A673 (cell line): ENCODE measurements at regions not wholly inside any gene's neighbourhood (a gene's known extent, or its start where the extent isn't known, plus 50 kb on each side); places are given as distances from the start of the nearest gene placed in this dataset.

Experiments used
- BruUV-seq: library from RNA; stranded (reverse); fragments of 400-500 nt; replicated peaks from 2 replicates; lab custom pipeline; 2021; lab: Mats Ljungman, UMichigan
- CTCF ChIA-PET: fragments of 300-600 bp; sonication (Branson Sonifier 250); formaldehyde crosslinking; loops from one replicate; lab custom pipeline; 2022; ENCODE audit warnings: antibody characterized with exemption; lab: Charles Lee
- POLR2A ChIA-PET: fragments of 300-600 bp; sonication (Branson Sonifier 250); formaldehyde crosslinking; loops from one replicate; lab custom pipeline; 2022; ENCODE audit warnings: antibody characterized with exemption; ENCODE audit not compliant: low non-redundant PET; lab: Charles Lee
- DNase-seq: peaks from one replicate; pipeline ENCODE4 v3.0.0-alpha.2; 2015; ENCODE audit warnings: low spot score
- H3K27ac ChIP-seq: fragments of 200-600 bp; sonication (generic); 2 replicates; pipeline ENCODE4 v1.5.1; 2016; ENCODE audit warnings: mixed run types, low read depth, mild to moderate bottlenecking, mixed read lengths, antibody characterized with exemption, low read length; ENCODE audit not compliant: poor library complexity, severe bottlenecking
- H3K27me3 ChIP-seq: fragments of 200-600 bp; sonication (generic); replicated peaks from 2 replicates; pipeline ENCODE4 v1.6.1; 2017; ENCODE audit warnings: mixed run types, low read depth, mild to moderate bottlenecking, mixed read lengths, antibody characterized with exemption, low read length; ENCODE audit not compliant: insufficient read depth, poor library complexity
- H3K36me3 ChIP-seq: fragments of 200-600 bp; sonication (generic); 2 replicates; pipeline ENCODE4 v1.6.1; 2016; ENCODE audit warnings: mixed run types, mild to moderate bottlenecking, mixed read lengths, antibody characterized with exemption, low read length; ENCODE audit not compliant: insufficient read depth, poor library complexity, severe bottlenecking
- H3K4me1 ChIP-seq: fragments of 200-600 bp; sonication (generic); 2 replicates; pipeline ENCODE4 v1.6.1; 2017; ENCODE audit warnings: mixed run types, mild to moderate bottlenecking, mixed read lengths, antibody characterized with exemption, low read length; ENCODE audit not compliant: insufficient read depth, poor library complexity, severe bottlenecking
- H3K4me3 ChIP-seq: fragments of 200-600 bp; sonication (generic); 2 replicates; pipeline ENCODE4 v1.5.1; 2016; ENCODE audit warnings: low read depth, mixed run types, mild to moderate bottlenecking, mixed read lengths, low read length; ENCODE audit not compliant: poor library complexity, severe bottlenecking
- H3K9me3 ChIP-seq: fragments of 200-600 bp; sonication (generic); 2 replicates; pipeline ENCODE4 v1.6.1; 2016; ENCODE audit warnings: mixed run types, low read depth, mild to moderate bottlenecking, mixed read lengths, antibody characterized with exemption, low read length; ENCODE audit not compliant: poor library complexity, severe bottlenecking
- CTCF ChIP-seq: fragments of 300-800, 200-600 bp; sonication (generic); conservative IDR thresholded peaks from 2 replicates; pipeline ENCODE4 v1.5.1; 2017; ENCODE audit warnings: low read depth, mild to moderate bottlenecking, antibody characterized with exemption, low read length, moderate library complexity, mixed read lengths
- EZH2 ChIP-seq: fragments of 200-600 bp; sonication (generic); IDR thresholded peaks from 2 replicates; pipeline ENCODE4 v1.6.1; 2017; ENCODE audit warnings: borderline replicate concordance, low read depth, mild to moderate bottlenecking, mixed read lengths, antibody characterized with exemption, low read length; ENCODE audit not compliant: poor library complexity, severe bottlenecking
- intact Hi-C: fragments of 100-400 bp; cut with micrococcal nuclease; formaldehyde crosslinking; loops from one replicate; pipeline ENCODE4 v1.10.0; 2022; ENCODE audit not compliant: unreplicated experiment

DNA sequence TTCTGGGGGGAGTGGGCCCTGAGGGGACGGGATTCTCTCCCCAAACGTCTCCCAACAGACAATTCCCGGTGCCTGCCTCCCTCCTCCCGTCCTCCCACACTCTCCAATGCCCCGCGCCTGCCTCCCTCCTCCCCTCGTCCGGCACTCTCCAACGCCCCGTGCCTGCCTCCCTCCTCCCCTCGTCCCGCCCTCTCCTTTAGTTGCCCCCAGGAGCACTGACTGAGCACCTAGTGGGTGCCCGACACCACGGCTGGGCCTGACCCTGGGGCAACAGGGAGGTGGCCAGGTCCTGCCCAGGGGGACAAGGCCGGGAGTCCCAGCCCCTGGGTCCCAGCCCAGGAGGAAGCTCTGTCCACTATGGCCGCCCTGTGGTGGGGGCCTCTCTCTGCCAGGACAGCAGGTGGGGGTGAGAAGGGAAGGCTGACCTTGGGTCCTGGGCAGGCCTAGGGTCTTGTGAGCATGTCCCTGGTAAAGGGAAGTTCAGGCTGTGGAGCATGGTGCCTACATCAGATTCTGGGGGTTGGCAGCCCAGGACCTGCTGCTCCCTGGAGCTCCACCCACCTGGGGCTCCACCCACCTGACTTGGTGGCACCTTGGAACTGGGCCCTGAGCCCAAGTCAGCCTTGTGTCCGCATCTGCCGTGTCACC lies 942.3 kb downstream of the BRD1 start:
- Histone ChIP-seq H3K4me1 (peaks cover 8% of the 10 kb centered on the region), H3K27me3 (no peaks in the 10 kb centered on the region), H3K27ac (no peak overlapping the region), H3K9me3 (no peaks in the 10 kb centered on the region), H3K4me3 (no peak overlapping the region), H3K36me3 (no peaks in the 10 kb centered on the region)
- no peak for DNase-seq
- no TSS peak for BruUV-seq
- intact Hi-C loops: no loop called here
- ChIA-PET POLR2A (no interaction called here), CTCF (no interaction called here)
- TF ChIP-seq CTCF (no peak), EZH2 (no peak)

GRCh38 chr22:48884786-48885185 lies 942.9 kb downstream of the BRD1 start:
- POLR2A ChIA-PET: no interaction called here
- Histone ChIP-seq H3K9me3 (no peaks in the 10 kb centered on the region), H3K4me3 (no peak overlapping the region), H3K4me1 (peaks cover 8% of the 10 kb centered on the region), H3K27ac (no peak overlapping the region), H3K27me3 (no peaks in the 10 kb centered on the region), H3K36me3 (no peaks in the 10 kb centered on the region)
- intact Hi-C loops: no loop called here
- no peak for DNase-seq
- no TSS peak for BruUV-seq
- CTCF ChIA-PET: no interaction called here
- TF ChIP-seq CTCF (no peak), EZH2 (no peak)

DNA sequence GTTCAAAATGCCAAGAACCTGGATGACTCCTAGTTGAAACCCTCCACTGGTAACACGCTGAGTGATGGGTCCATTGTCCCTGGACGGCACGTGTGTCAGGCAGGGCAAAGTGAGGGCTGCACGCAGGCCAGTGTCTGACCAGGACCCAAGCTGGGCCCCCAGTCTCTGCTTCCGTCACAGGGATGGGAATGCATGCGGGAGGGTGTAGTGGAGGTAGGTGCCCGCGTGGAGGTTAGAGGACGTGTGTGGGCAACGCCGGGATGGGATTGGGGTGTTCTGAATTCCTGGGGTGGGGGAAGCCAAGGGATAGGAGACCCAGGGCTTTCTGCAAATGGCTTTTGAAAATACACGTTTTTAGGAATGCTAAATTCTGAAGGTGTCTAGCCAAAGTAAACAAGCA lies 943.3 kb downstream of the BRD1 start:
- Histone ChIP-seq H3K4me1 (peaks cover 13% of the 10 kb centered on the region), H3K27ac (peak overlapping the region; percentile 62), H3K9me3 (no peaks in the 10 kb centered on the region), H3K4me3 (no peak overlapping the region), H3K27me3 (no peaks in the 10 kb centered on the region), H3K36me3 (no peaks in the 10 kb centered on the region)
- DNase-seq: no peak
- no TSS peak for BruUV-seq
- intact Hi-C loops: no loop called here
- ChIA-PET POLR2A (interaction anchor here (0.7 kb wide), 1 partner anchor 678 kb away, joined by 3 read pairs; no protein-coding TSS in a partner anchor), CTCF (no interaction called here)
- TF ChIP-seq EZH2: no peak
- no peak for TF ChIP-seq CTCF
